ENCODE measurements at regions not wholly inside any gene's neighbourhood (a gene's known extent, or its start where the extent isn't known, plus 50 kb on each side); places are given as distances from the start of the nearest gene placed in this dataset.

- TF ChIP-seq CTCF (IDR thresholded peaks at IDR 0.05) (no peak), POLR2A (IDR thresholded peaks at IDR 0.05) (no peak), EP300 (IDR thresholded peaks at IDR 0.05) (no peak)
Measured at GRCh38 chrX:8242431-8243020, 71.5 kb upstream of the VCX2 start.
